Endothelial cell of umbilical vein (primary cell): ENCODE measurements at regions not wholly inside any gene's neighbourhood (a gene's known extent, or its start where the extent isn't known, plus 50 kb on each side); places are given as distances from the start of the nearest gene placed in this dataset.

Experiments used
- BruUV-seq: library from RNA; stranded (reverse); fragments of 400-500 nt; replicated peaks from 2 replicates; lab custom pipeline; 2021; lab: Mats Ljungman, UMichigan
- CTCF ChIA-PET: fragments of 300-600, 350-600 bp; sonication (Branson Sonifier 250); formaldehyde crosslinking; loops from one replicate; lab custom pipeline; 2021; ENCODE audit warnings: antibody characterized with exemption, inconsistent platforms; lab: Charles Lee
- POLR2A ChIA-PET: fragments of 300-600, 350-600 bp; sonication (Branson Sonifier 250); formaldehyde crosslinking; loops from one replicate; lab custom pipeline; 2021; ENCODE audit warnings: antibody characterized with exemption, inconsistent platforms; lab: Charles Lee
- DNase-seq: peaks from one replicate; pipeline ENCODE4 v3.0.0-alpha.2; 2011; ENCODE audit warnings: low read depth, low spot score
- FAIRE-seq: peaks from 2 replicates; lab custom pipeline; 2011; peaks lifted over from hg19 to GRCh38; lab: Jason Lieb, UNC
- H2AFZ ChIP-seq: 2 replicates; pipeline ENCODE4 v1.6.0; 2012; ENCODE audit warnings: low read depth, low read length, control low read depth, inconsistent platforms
- H3K27ac ChIP-seq: 2 replicates; pipeline ENCODE4 v1.5.1; 2011; ENCODE audit warnings: low read depth, mild to moderate bottlenecking, control low read depth, low read length, moderate library complexity; ENCODE audit not compliant: insufficient read depth
- H3K27me3 ChIP-seq, 2 experiments: 2 replicates each; pipeline versions ENCODE4 v1.6.0 to v1.6.1; 2011; ENCODE audit warnings: low read length in 2 of 2, mixed read lengths in 1 of 2; ENCODE audit not compliant: control insufficient read depth in 2 of 2, insufficient read depth in 2 of 2
- H3K36me3 ChIP-seq, 2 experiments: 2 replicates in 1 of 2; 3 replicates in 1 of 2; pipeline ENCODE4 v1.5.1; 2011; ENCODE audit warnings: low read length in 2 of 2, mild to moderate bottlenecking in 1 of 2, moderate library complexity in 1 of 2; ENCODE audit not compliant: control insufficient read depth in 2 of 2, insufficient read depth in 2 of 2; ENCODE audit errors: extremely low read depth in 1 of 2
- H3K4me1 ChIP-seq: 3 replicates; pipeline ENCODE4 v1.5.1; 2011; ENCODE audit warnings: mild to moderate bottlenecking, low read length; ENCODE audit not compliant: control insufficient read depth, insufficient read depth; ENCODE audit errors: extremely low read depth
- H3K4me2 ChIP-seq: 2 replicates; pipeline ENCODE4 v1.6.1; 2011; ENCODE audit warnings: low read length, control low read depth, mixed read lengths; ENCODE audit not compliant: insufficient read depth
- H3K4me3 ChIP-seq, 3 experiments: fragments of 200-600 bp in 1 of 3; sonication (generic), shearing (Covaris generic) in 1 of 3; replicated peaks in 1 of 3; 2 replicates each; pipeline ENCODE4 v1.5.1; 2011 to 2016; ENCODE audit warnings: control low read depth in 3 of 3, low read length in 3 of 3, mild to moderate bottlenecking in 2 of 3, inconsistent platforms in 1 of 3, low read depth in 1 of 3, moderate library complexity in 1 of 3; ENCODE audit not compliant: insufficient read depth in 1 of 3
- H3K79me2 ChIP-seq: 2 replicates; pipeline ENCODE4 v1.6.0; 2012; ENCODE audit warnings: low read length, inconsistent platforms; ENCODE audit not compliant: control insufficient read depth, insufficient read depth
- H3K9ac ChIP-seq: replicated peaks from 2 replicates; pipeline ENCODE3; 2011; ENCODE audit warnings: low read length, control low read depth; ENCODE audit not compliant: insufficient read depth; ENCODE audit errors: extremely low read depth
- H3K9me1 ChIP-seq: replicated peaks from 3 replicates; pipeline ENCODE4 v1.6.0; 2011; ENCODE audit warnings: mild to moderate bottlenecking, low read length; ENCODE audit not compliant: control insufficient read depth, insufficient read depth; ENCODE audit errors: extremely low read depth
- H3K9me3 ChIP-seq: replicated peaks from 2 replicates; pipeline ENCODE4 v1.5.1; 2012; ENCODE audit warnings: low read length, inconsistent platforms; ENCODE audit not compliant: control insufficient read depth, insufficient read depth
- H4K20me1 ChIP-seq: replicated peaks from 2 replicates; pipeline ENCODE3; 2011; ENCODE audit warnings: mild to moderate bottlenecking, low read length; ENCODE audit not compliant: control insufficient read depth, insufficient read depth; ENCODE audit errors: extremely low read depth
- CTCF ChIP-seq, 2 donors: IDR thresholded peaks; 1 replicate in 1 of 2; 2 replicates in 1 of 2; pipeline ENCODE4 v1.5.1; 2011; ENCODE audit warnings: low read length in 2 of 2, mild to moderate bottlenecking in 2 of 2, moderate library complexity in 2 of 2, control low read depth in 1 of 2, inconsistent platforms in 1 of 2, low read depth in 1 of 2; ENCODE audit not compliant: insufficient read depth in 1 of 2; ENCODE audit errors: extremely low read depth in 1 of 2
- FOS ChIP-seq: IDR thresholded peaks from 2 replicates; pipeline ENCODE4 v1.6.1; 2011; ENCODE audit warnings: mild to moderate bottlenecking, low read length, moderate library complexity, borderline replicate concordance; ENCODE audit not compliant: insufficient read depth
- GATA2 ChIP-seq: IDR thresholded peaks from 2 replicates; pipeline ENCODE4 v1.7.0; 2011; ENCODE audit warnings: low read depth, mild to moderate bottlenecking, moderate library complexity, mixed read lengths, low read length; ENCODE audit not compliant: insufficient read length, insufficient read depth
- JUN ChIP-seq: IDR thresholded peaks from 2 replicates; pipeline ENCODE4 v1.6.1; 2011; ENCODE audit warnings: borderline replicate concordance, low read depth; ENCODE audit not compliant: insufficient read length, insufficient read depth
- MAX ChIP-seq: IDR thresholded peaks from 2 replicates; pipeline ENCODE4 v1.6.1; 2011; ENCODE audit not compliant: insufficient read depth, insufficient read length
- MYC ChIP-seq: IDR thresholded peaks from one replicate; pipeline ENCODE4 v1.6.1; 2011; ENCODE audit warnings: mild to moderate bottlenecking, low read depth, low read length
- POLR2A ChIP-seq: IDR thresholded peaks from 2 replicates; pipeline ENCODE4 v1.6.1; 2012; ENCODE audit warnings: low read depth, mild to moderate bottlenecking, control low read depth, low read length
- POLR2AphosphoS5 ChIP-seq: IDR thresholded peaks from 2 replicates; pipeline ENCODE4 v1.6.1; 2012; ENCODE audit warnings: low read depth, mild to moderate bottlenecking, control low read depth, low read length, moderate library complexity; ENCODE audit not compliant: insufficient read depth
- dilution Hi-C: fragments of 300-500 bp; cut with MboI; formaldehyde crosslinking; loops from one replicate; pipeline ENCODE4 v1.15.0; 2019; ENCODE audit warnings: low sequenced_read_pairs; ENCODE audit not compliant: extremely low pct_ligation_motif_present
- intact Hi-C: fragments of 100-400 bp; cut with micrococcal nuclease; formaldehyde crosslinking; loops from one replicate; pipeline ENCODE4 v1.10.0; 2022

GRCh38 chr3:109887293-109887692, 549.9 kb upstream of the DPPA4 start:
- dilution Hi-C loops, result no loop called here
- POLR2A ChIA-PET, result no interaction called here

More at GRCh38 chr3:109887293-109887692, 549.9 kb upstream of the DPPA4 start:
- FAIRE-seq (no peak), DNase-seq (no peak)
- no peaks in the 10 kb centered on the region for H3K27me3 ChIP-seq
- no peaks in the 10 kb centered on the region for H4K20me1 ChIP-seq
- no peaks in the 10 kb centered on the region for H3K79me2 ChIP-seq
- no peaks in the 10 kb centered on the region for H3K9me3 ChIP-seq
- H2AFZ ChIP-seq, result no peak overlapping the region
- intact Hi-C loops, result no loop called here
- H3K4me2 ChIP-seq, result no peak overlapping the region
- H3K4me3 ChIP-seq, result no peak overlapping the region
- no TSS peak for BruUV-seq
- CTCF ChIA-PET, result no interaction called here
- H3K9me1 ChIP-seq, result no peaks in the 10 kb centered on the region
- no peaks in the 10 kb centered on the region for H3K4me1 ChIP-seq
- TF ChIP-seq CTCF (IDR thresholded peaks at IDR 0.05; ENCODE audit: extremely low read depth in 1 of 2, insufficient read depth in 1 of 2, low read depth in 1 of 2, low read length in 2 of 2) (no peak), POLR2AphosphoS5 (no peak), GATA2 (no peak), FOS (no peak), POLR2A (no peak), MAX (no peak), MYC (no peak), JUN (no peak)
- H3K36me3 ChIP-seq, result no peaks in the 10 kb centered on the region
- H3K27ac ChIP-seq, result no peak overlapping the region
- H3K9ac ChIP-seq, result no peak overlapping the region
